NCI-H446 treated with DMSO at 0.1 percent for 48 hours (cell line): ENCODE measurements at regions not wholly inside any gene's neighbourhood (a gene's known extent, or its start where the extent isn't known, plus 50 kb on each side); places are given as distances from the start of the nearest gene placed in this dataset.

Experiments
- DNase-seq: peaks from one replicate; lab custom pipeline; 2025; lab: John Stamatoyannopoulos, UW

- no peak for DNase-seq
Observed at GRCh38 chr14:39868251-39868650, 436.0 kb upstream of the FBXO33 start.

- no peak for DNase-seq
Observed at GRCh38 chr14:39863441-39863840, 431.2 kb upstream of the FBXO33 start.

- no peak for DNase-seq
Observed at GRCh38 chr14:39861696-39862095, 429.5 kb upstream of the FBXO33 start.

GRCh38 chr14:39861229-39861600, 429.0 kb upstream of the FBXO33 start:
- DNase-seq, result no peak

GRCh38 chr14:39860596-39861228, 428.5 kb upstream of the FBXO33 start:
- no peak for DNase-seq

- no peak for DNase-seq
Observed at GRCh38 chr14:39859314-39859713, 427.1 kb upstream of the FBXO33 start.

- no peak for DNase-seq
Observed at GRCh38 chr14:39857376-39858055, 425.3 kb upstream of the FBXO33 start.

- DNase-seq, result no peak
Observed at GRCh38 chr14:39853441-39853840, 421.2 kb upstream of the FBXO33 start.

- no peak for DNase-seq
Observed at GRCh38 chr14:39851202-39851601, 419.0 kb upstream of the FBXO33 start.

GRCh38 chr14:39847852-39848251, 415.6 kb upstream of the FBXO33 start:
- no peak for DNase-seq

GRCh38 chr14:39847194-39847593, 415.0 kb upstream of the FBXO33 start:
- DNase-seq, result no peak

- DNase-seq, result no peak
Observed at GRCh38 chr14:39843881-39844280, 411.6 kb upstream of the FBXO33 start.

- no peak for DNase-seq
Observed at GRCh38 chr14:39841088-39841487, 408.9 kb upstream of the FBXO33 start.

GRCh38 chr14:39827901-39828655, 395.8 kb upstream of the FBXO33 start:
- no peak for DNase-seq

- DNase-seq, result no peak
Observed at GRCh38 chr14:39812532-39813320, 380.5 kb upstream of the FBXO33 start.

GRCh38 chr14:39807271-39807670, 375.0 kb upstream of the FBXO33 start:
- no peak for DNase-seq

GRCh38 chr14:39784461-39784860, 352.2 kb upstream of the FBXO33 start:
- DNase-seq, result no peak

GRCh38 chr14:39781466-39781865, 349.2 kb upstream of the FBXO33 start:
- DNase-seq, result no peak

- DNase-seq, result no peak
Observed at GRCh38 chr14:39773387-39774126, 341.3 kb upstream of the FBXO33 start.

- DNase-seq, result no peak
Observed at GRCh38 chr14:39772627-39773026, 340.4 kb upstream of the FBXO33 start.

- DNase-seq, result no peak
Observed at GRCh38 chr14:39768589-39768988, 336.4 kb upstream of the FBXO33 start.
